H9 (cell line): ENCODE measurements at regions not wholly inside any gene's neighbourhood (a gene's known extent, or its start where the extent isn't known, plus 50 kb on each side); places are given as distances from the start of the nearest gene placed in this dataset.

Source experiments
- DNase-seq: peaks from one replicate; pipeline ENCODE4 v3.0.0-alpha.2; 2017
- H2AFZ ChIP-seq: one replicate; pipeline ENCODE4 v1.6.1; 2013; ENCODE audit warnings: mild to moderate bottlenecking, low read length, control low read depth, moderate library complexity
- H2AK5ac ChIP-seq: 2 replicates; pipeline ENCODE4 v1.6.1; 2013; ENCODE audit warnings: low read length, control low read depth, mixed read lengths; ENCODE audit not compliant: insufficient read length
- H2BK120ac ChIP-seq: one replicate; pipeline ENCODE4 v1.6.1; 2013; ENCODE audit warnings: low read depth, mild to moderate bottlenecking, low read length, control low read depth, inconsistent platforms; ENCODE audit not compliant: poor library complexity, severe bottlenecking
- H2BK12ac ChIP-seq: 2 replicates; pipeline ENCODE4 v1.6.1; 2013; ENCODE audit warnings: low read length, control low read depth, mixed read lengths, low read depth; ENCODE audit not compliant: insufficient read length
- H2BK15ac ChIP-seq: 2 replicates; pipeline ENCODE4 v1.6.1; 2013; ENCODE audit warnings: low read depth, low read length, control low read depth
- H2BK20ac ChIP-seq: one replicate; pipeline ENCODE4 v1.6.1; 2013; ENCODE audit warnings: low read depth, mild to moderate bottlenecking, low read length, control low read depth, inconsistent platforms; ENCODE audit not compliant: poor library complexity, severe bottlenecking
- H2BK5ac ChIP-seq: 2 replicates; pipeline ENCODE4 v1.6.1; 2013; ENCODE audit warnings: low read length, control low read depth, mixed read lengths; ENCODE audit not compliant: insufficient read length
- H3K14ac ChIP-seq: 2 replicates; pipeline ENCODE4 v1.6.1; 2013; ENCODE audit warnings: low read length, control low read depth; ENCODE audit not compliant: insufficient read depth
- H3K18ac ChIP-seq: 2 replicates; pipeline ENCODE4 v1.6.1; 2013; ENCODE audit warnings: low read depth, mild to moderate bottlenecking, mixed read lengths, low read length, control low read depth; ENCODE audit not compliant: insufficient read length
- H3K23ac ChIP-seq: 2 replicates; pipeline ENCODE4 v1.6.1; 2013; ENCODE audit warnings: low read length, control low read depth, mixed read lengths, low read depth; ENCODE audit not compliant: insufficient read length
- H3K23me2 ChIP-seq: 2 replicates; pipeline ENCODE4 v1.6.1; 2013; ENCODE audit warnings: low read depth, mild to moderate bottlenecking, mixed read lengths, low read length, control low read depth; ENCODE audit not compliant: insufficient read length, poor library complexity, severe bottlenecking
- H3K27ac ChIP-seq: 2 replicates; pipeline ENCODE4 v1.5.1; 2013; ENCODE audit warnings: low read length, control low read depth, mixed read lengths, low read depth; ENCODE audit not compliant: insufficient read length
- H3K27me3 ChIP-seq: 2 replicates; pipeline ENCODE4 v1.6.1; 2013; ENCODE audit warnings: low read length, control low read depth, inconsistent platforms; ENCODE audit not compliant: insufficient read depth
- H3K4ac ChIP-seq: 2 replicates; pipeline ENCODE4 v1.6.1; 2013; ENCODE audit warnings: low read depth, mild to moderate bottlenecking, control low read depth, inconsistent platforms, low read length, moderate library complexity
- H3K4me1 ChIP-seq: 2 replicates; pipeline ENCODE4 v1.6.1; 2013; ENCODE audit warnings: low read length, control low read depth, inconsistent platforms; ENCODE audit not compliant: insufficient read depth
- H3K4me2 ChIP-seq: 2 replicates; pipeline ENCODE4 v1.6.1; 2013; ENCODE audit warnings: low read length, control low read depth, mixed read lengths; ENCODE audit not compliant: insufficient read length, insufficient read depth
- H3K56ac ChIP-seq: 2 replicates; pipeline ENCODE4 v1.6.1; 2013; ENCODE audit warnings: low read depth, mild to moderate bottlenecking, mixed read lengths, low read length, control low read depth; ENCODE audit not compliant: insufficient read length
- H3K79me1 ChIP-seq: 2 replicates; pipeline ENCODE4 v1.6.1; 2013; ENCODE audit warnings: low read depth, mild to moderate bottlenecking, moderate library complexity, low read length, control low read depth, inconsistent platforms; ENCODE audit not compliant: insufficient read depth, poor library complexity, severe bottlenecking
- H3K79me2 ChIP-seq: 2 replicates; pipeline ENCODE4 v1.6.1; 2013; ENCODE audit warnings: low read length, control low read depth, inconsistent platforms; ENCODE audit not compliant: insufficient read depth
- H3K9ac ChIP-seq: 2 replicates; pipeline ENCODE4 v1.6.1; 2013; ENCODE audit warnings: low read length, control low read depth, mixed read lengths; ENCODE audit not compliant: insufficient read length; ENCODE audit errors: extremely low read depth
- H3K9me3 ChIP-seq: one replicate; pipeline ENCODE4 v1.6.1; 2013; ENCODE audit warnings: low read depth, low read length, inconsistent platforms; ENCODE audit not compliant: control insufficient read depth
- H3T11ph ChIP-seq: one replicate; pipeline ENCODE4 v1.6.1; 2013; ENCODE audit warnings: mild to moderate bottlenecking, low read length, control low read depth, inconsistent platforms
- H4K20me1 ChIP-seq: one replicate; pipeline ENCODE4 v1.6.1; 2013; ENCODE audit not compliant: control insufficient read depth, insufficient read length, insufficient read depth
- H4K5ac ChIP-seq: 2 replicates; pipeline ENCODE4 v1.6.1; 2013; ENCODE audit warnings: low read depth, mild to moderate bottlenecking, mixed read lengths, low read length, control low read depth; ENCODE audit not compliant: insufficient read length
- H4K8ac ChIP-seq: replicated peaks from 2 replicates; pipeline ENCODE4 v1.6.1; 2013; ENCODE audit warnings: low read length, control low read depth, mixed read lengths, low read depth; ENCODE audit not compliant: insufficient read length
- H4K91ac ChIP-seq: 2 replicates; pipeline ENCODE4 v1.6.1; 2013; ENCODE audit warnings: low read depth, mild to moderate bottlenecking, moderate library complexity, mixed read lengths, low read length, control low read depth; ENCODE audit not compliant: insufficient read length
- H3K27ac Mint-ChIP-seq, 3 experiments: 2 replicates in 2 of 3; 3 replicates in 1 of 3; pipeline ENCODE4 v1.8.0; 2020 to 2021; ENCODE audit warnings: mixed read lengths in 3 of 3, mild to moderate bottlenecking in 1 of 3, moderate library complexity in 1 of 3
- H3K27me3 Mint-ChIP-seq: 2 replicates; pipeline ENCODE4 v1.8.0; 2021; ENCODE audit warnings: low read depth, mild to moderate bottlenecking, moderate library complexity, mixed read lengths
- H3K36me3 Mint-ChIP-seq, 3 experiments: 2 replicates in 2 of 3; 3 replicates in 1 of 3; pipeline ENCODE4 v1.8.0; 2020 to 2021; ENCODE audit warnings: low read depth in 3 of 3, mixed read lengths in 3 of 3; ENCODE audit not compliant: insufficient read depth in 1 of 3
- H3K4me1 Mint-ChIP-seq, 2 experiments: 2 replicates each; pipeline ENCODE4 v1.8.0; 2020; ENCODE audit warnings: mixed read lengths in 2 of 2
- H3K4me3 Mint-ChIP-seq, 2 experiments: 2 replicates in 1 of 2; 3 replicates in 1 of 2; pipeline ENCODE4 v1.8.0; 2020 to 2021; ENCODE audit warnings: mild to moderate bottlenecking in 2 of 2, mixed read lengths in 2 of 2, moderate library complexity in 1 of 2
- H3K9me3 Mint-ChIP-seq, 2 experiments: 2 replicates in 1 of 2; 3 replicates in 1 of 2; pipeline ENCODE4 v1.8.0; 2020; ENCODE audit warnings: mild to moderate bottlenecking in 2 of 2, mixed read lengths in 2 of 2, moderate library complexity in 1 of 2
- CTCF ChIP-seq: fragments of 200-600 bp; sonication (generic); conservative IDR thresholded peaks from 3 replicates; pipeline ENCODE4 v1.8.0; 2021; ENCODE audit warnings: antibody characterized with exemption, mild to moderate bottlenecking
- WGBS: extraction: QIAGEN DNeasy Blood & Tissue Kit; methylation state at CpG from one replicate; pipeline ENCODE4 v1.1.7; 2013; ENCODE audit warnings: missing lambda C conversion rate, low lambda C conversion rate, mixed read lengths; ENCODE audit not compliant: insufficient read length; ENCODE audit errors: extremely low coverage; 5-methylcytosine and 5-hydroxymethylcytosine counted together

GRCh38 chr9:73715591-73715990 is 563.9 kb downstream of the ANXA1 start:
- Histone ChIP-seq H2AK5ac (no peak overlapping the region), H3K9ac (no peak overlapping the region), H4K8ac (no peak overlapping the region), H3K9me3 (no peaks in the 10 kb centered on the region), H3K79me2 (no peaks in the 10 kb centered on the region), H2BK12ac (no peak overlapping the region), H3K4me2 (no peak overlapping the region), H3K79me1 (no peaks in the 10 kb centered on the region), H3K18ac (no peak overlapping the region), H3K56ac (no peak overlapping the region), H3K27ac (no peak overlapping the region), H2BK20ac (no peak overlapping the region), H3K14ac (no peak overlapping the region), H2BK120ac (no peak overlapping the region), H3K23ac (no peak overlapping the region), H2AFZ (no peak overlapping the region), H4K20me1 (no peaks in the 10 kb centered on the region), H3T11ph (no peak overlapping the region), H2BK15ac (no peak overlapping the region), H3K4ac (no peak overlapping the region), H4K5ac (no peak overlapping the region), H3K23me2 (no peaks in the 10 kb centered on the region), H2BK5ac (no peak overlapping the region), H3K27me3 (no peaks in the 10 kb centered on the region), H4K91ac (no peak overlapping the region), H3K4me1 (no peaks in the 10 kb centered on the region)
- H3K27me3 Mint-ChIP-seq = no peaks in the 10 kb centered on the region
- no peak for DNase-seq
- WGBS = no CpG with 5 or more reads among the region's 3 CpGs
- H3K4me3 Mint-ChIP-seq = no peak overlapping the region
- no peaks in the 10 kb centered on the region for H3K4me1 Mint-ChIP-seq
- no peak overlapping the region for H3K27ac Mint-ChIP-seq
- H3K36me3 Mint-ChIP-seq = no peaks in the 10 kb centered on the region
- no peak for TF ChIP-seq CTCF
- H3K9me3 Mint-ChIP-seq = no peaks in the 10 kb centered on the region
